Ovary (tissue), 3 donors: ENCODE measurements at regions not wholly inside any gene's neighbourhood (a gene's known extent, or its start where the extent isn't known, plus 50 kb on each side); places are given as distances from the start of the nearest gene placed in this dataset.

ENCODE experiments used
- EP300 ChIP-seq: sonication (generic); formaldehyde crosslinking; IDR thresholded peaks from one replicate; pipeline ENCODE4 v1.6.1; 2017; ENCODE audit warnings: antibody characterized with exemption
- TF ChIP-seq, protein P1 (sequence below), 3 donors: fragments of 450-650 bp in 2 of 3; fragments of 200-600 bp in 1 of 3; IDR thresholded peaks; one replicate each; pipeline versions ENCODE4 v1.5.1 to v1.8.0; 2016 to 2022; ENCODE audit warnings: antibody characterized with exemption in 3 of 3, mild to moderate bottlenecking in 1 of 3
- donor health status: DM: no; HTN: no; CAD: no.

DNA sequence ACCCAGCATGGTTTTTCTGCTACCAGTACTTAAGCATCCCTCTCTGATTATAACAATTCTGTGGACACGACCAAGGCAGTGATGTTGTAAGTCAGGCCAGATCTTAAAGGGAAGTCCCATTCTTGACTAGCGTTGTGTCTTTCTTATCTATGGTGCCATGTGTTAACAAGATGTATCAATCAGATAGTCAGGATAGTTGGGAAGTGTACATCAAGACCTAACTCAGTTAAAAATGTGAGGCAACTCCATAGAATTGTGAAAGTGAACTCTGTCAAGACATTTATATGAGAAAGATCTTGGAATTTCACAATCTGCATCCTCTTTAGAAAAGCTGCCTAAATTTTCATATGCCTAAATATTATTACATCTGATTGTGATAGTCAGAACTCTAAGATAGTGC lies 341.7 kb upstream of the SEMA3D start:
- TF ChIP-seq, protein P1, sequence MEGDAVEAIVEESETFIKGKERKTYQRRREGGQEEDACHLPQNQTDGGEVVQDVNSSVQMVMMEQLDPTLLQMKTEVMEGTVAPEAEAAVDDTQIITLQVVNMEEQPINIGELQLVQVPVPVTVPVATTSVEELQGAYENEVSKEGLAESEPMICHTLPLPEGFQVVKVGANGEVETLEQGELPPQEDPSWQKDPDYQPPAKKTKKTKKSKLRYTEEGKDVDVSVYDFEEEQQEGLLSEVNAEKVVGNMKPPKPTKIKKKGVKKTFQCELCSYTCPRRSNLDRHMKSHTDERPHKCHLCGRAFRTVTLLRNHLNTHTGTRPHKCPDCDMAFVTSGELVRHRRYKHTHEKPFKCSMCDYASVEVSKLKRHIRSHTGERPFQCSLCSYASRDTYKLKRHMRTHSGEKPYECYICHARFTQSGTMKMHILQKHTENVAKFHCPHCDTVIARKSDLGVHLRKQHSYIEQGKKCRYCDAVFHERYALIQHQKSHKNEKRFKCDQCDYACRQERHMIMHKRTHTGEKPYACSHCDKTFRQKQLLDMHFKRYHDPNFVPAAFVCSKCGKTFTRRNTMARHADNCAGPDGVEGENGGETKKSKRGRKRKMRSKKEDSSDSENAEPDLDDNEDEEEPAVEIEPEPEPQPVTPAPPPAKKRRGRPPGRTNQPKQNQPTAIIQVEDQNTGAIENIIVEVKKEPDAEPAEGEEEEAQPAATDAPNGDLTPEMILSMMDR (IDR thresholded peaks at IDR 0.05) = no peak
- TF ChIP-seq EP300 = no peak
